IMR-90 (cell line): ENCODE measurements at regions not wholly inside any gene's neighbourhood (a gene's known extent, or its start where the extent isn't known, plus 50 kb on each side); places are given as distances from the start of the nearest gene placed in this dataset.

Source experiments
- ATAC-seq: fragments of 200-7000 bp; cut with Tn5 transposase; 2 replicates; pipeline ENCODE4 v1.9.1; 2020; ENCODE audit warnings: low read depth, mild to moderate bottlenecking, moderate library complexity
- BruUV-seq: library from RNA; stranded (reverse); fragments of 400-500 nt; replicated peaks from 2 replicates; lab custom pipeline; 2021; lab: Mats Ljungman, UMichigan
- CTCF ChIA-PET: fragments of 300-600 bp; formaldehyde crosslinking; extraction: SDS; loops from one replicate; lab custom pipeline; 2021; ENCODE audit warnings: antibody characterized with exemption; lab: Yijun Ruan, JAX
- POLR2A ChIA-PET: fragments of 300-600 bp; sonication (Branson Sonifier 250); formaldehyde crosslinking; loops from one replicate; lab custom pipeline; 2022; ENCODE audit warnings: antibody characterized with exemption; ENCODE audit not compliant: unreplicated experiment; lab: Charles Lee
- DNase-seq: peaks from one replicate; pipeline ENCODE4 v3.0.0; 2013
- H2AFZ ChIP-seq: replicated peaks from 2 replicates; pipeline ENCODE3; 2013; ENCODE audit warnings: low read length, mild to moderate bottlenecking; ENCODE audit not compliant: poor library complexity
- H2AK5ac ChIP-seq: 2 replicates; pipeline ENCODE4 v1.6.1; 2013; ENCODE audit warnings: low read depth, low read length, inconsistent platforms
- H2AK9ac ChIP-seq: replicated peaks from 2 replicates; pipeline ENCODE3; 2013; ENCODE audit warnings: mild to moderate bottlenecking, low read depth, low read length, moderate library complexity; ENCODE audit not compliant: poor library complexity
- H2BK120ac ChIP-seq: 2 replicates; pipeline ENCODE4 v1.6.1; 2013; ENCODE audit warnings: low read depth, low read length, inconsistent platforms
- H2BK15ac ChIP-seq: 3 replicates; pipeline ENCODE4 v1.6.1; 2013; ENCODE audit warnings: low read depth, low read length, inconsistent platforms
- H2BK20ac ChIP-seq: 2 replicates; pipeline ENCODE4 v1.6.1; 2013; ENCODE audit warnings: low read depth, mild to moderate bottlenecking, inconsistent platforms, low read length, moderate library complexity
- H2BK5ac ChIP-seq: 2 replicates; pipeline ENCODE4 v1.6.1; 2013; ENCODE audit warnings: mild to moderate bottlenecking, low read depth, low read length, inconsistent platforms; ENCODE audit not compliant: poor library complexity, severe bottlenecking
- H3K14ac ChIP-seq: replicated peaks from 2 replicates; pipeline ENCODE4 v1.6.1; 2013; ENCODE audit warnings: low read depth, low read length, inconsistent platforms
- H3K18ac ChIP-seq: 2 replicates; pipeline ENCODE4 v1.6.1; 2013; ENCODE audit warnings: low read depth, low read length, control low read depth
- H3K23ac ChIP-seq: 2 replicates; pipeline ENCODE4 v1.6.1; 2013; ENCODE audit warnings: low read depth, low read length, inconsistent platforms
- H3K27ac ChIP-seq: 2 replicates; pipeline ENCODE4 v1.5.1; 2013; ENCODE audit warnings: mild to moderate bottlenecking, control low read depth, low read length; ENCODE audit not compliant: insufficient read depth
- H3K27me3 ChIP-seq: 2 replicates; pipeline ENCODE4 v1.6.1; 2013; ENCODE audit warnings: low read length; ENCODE audit not compliant: control insufficient read depth, insufficient read depth
- H3K36me3 ChIP-seq: 2 replicates; pipeline ENCODE4 v1.6.1; 2013; ENCODE audit warnings: low read length, mixed read lengths; ENCODE audit not compliant: control insufficient read depth, insufficient read depth
- H3K4ac ChIP-seq: 2 replicates; pipeline ENCODE4 v1.6.1; 2013; ENCODE audit warnings: low read depth, low read length, inconsistent platforms
- H3K4me1 ChIP-seq: 2 replicates; pipeline ENCODE4 v1.6.1; 2013; ENCODE audit warnings: low read length, mixed read lengths; ENCODE audit not compliant: control insufficient read depth, insufficient read depth
- H3K4me2 ChIP-seq: 2 replicates; pipeline ENCODE4 v1.6.1; 2013; ENCODE audit warnings: low read depth, mild to moderate bottlenecking, control low read depth, low read length, moderate library complexity
- H3K4me3 ChIP-seq: 2 replicates; pipeline ENCODE4 v1.5.1; 2013; ENCODE audit warnings: low read depth, mild to moderate bottlenecking, control low read depth, low read length, moderate library complexity; ENCODE audit not compliant: insufficient read depth
- H3K56ac ChIP-seq: 2 replicates; pipeline ENCODE4 v1.6.1; 2013; ENCODE audit warnings: low read length, inconsistent platforms; ENCODE audit not compliant: insufficient read depth; ENCODE audit errors: extremely low read depth
- H3K79me1 ChIP-seq, 2 experiments: 2 replicates each; pipeline ENCODE4 v1.6.1; 2013; ENCODE audit warnings: low read length in 2 of 2, inconsistent platforms in 1 of 2, low read depth in 1 of 2
- H3K9ac ChIP-seq: 2 replicates; pipeline ENCODE4 v1.6.1; 2013; ENCODE audit warnings: low read depth, low read length, control low read depth
- H3K9me1 ChIP-seq: 2 replicates; pipeline ENCODE4 v1.6.1; 2013; ENCODE audit warnings: low read length, inconsistent platforms; ENCODE audit not compliant: insufficient read depth
- H3K9me3 ChIP-seq: 2 replicates; pipeline ENCODE4 v1.6.1; 2013; ENCODE audit warnings: low read length; ENCODE audit not compliant: control insufficient read depth, insufficient read depth
- H4K20me1 ChIP-seq: 2 replicates; pipeline ENCODE4 v1.6.1; 2013; ENCODE audit warnings: low read length, inconsistent platforms; ENCODE audit not compliant: insufficient read depth
- H4K5ac ChIP-seq: 2 replicates; pipeline ENCODE4 v1.6.1; 2013; ENCODE audit warnings: mild to moderate bottlenecking, low read depth, low read length, control low read depth
- H4K8ac ChIP-seq, 2 experiments: 2 replicates each; pipeline ENCODE4 v1.6.1; 2013; ENCODE audit warnings: low read depth in 2 of 2, low read length in 2 of 2, control low read depth in 1 of 2, inconsistent platforms in 1 of 2
- H4K91ac ChIP-seq: 2 replicates; pipeline ENCODE4 v1.6.1; 2013; ENCODE audit warnings: low read depth, low read length, inconsistent platforms; ENCODE audit not compliant: insufficient read depth
- BHLHE40 ChIP-seq: fragments of 150-350 bp; IDR thresholded peaks from 2 replicates; pipeline ENCODE4 v1.6.1; 2016; ENCODE audit warnings: mild to moderate bottlenecking, low read depth, low read length
- CEBPB ChIP-seq: IDR thresholded peaks from 2 replicates; pipeline ENCODE4 v1.6.1; 2012; ENCODE audit warnings: low read depth, low read length, improper control_type of control experiment
- CHD1 ChIP-seq: IDR thresholded peaks from 2 replicates; pipeline ENCODE4 v1.6.1; 2012; ENCODE audit warnings: low read depth, low read length, improper control_type of control experiment
- CTCF ChIP-seq: conservative IDR thresholded peaks from 2 replicates; pipeline ENCODE4 v1.5.1; 2012; ENCODE audit warnings: mild to moderate bottlenecking, low read depth, low read length, improper control_type of control experiment
- ELK1 ChIP-seq: fragments of 150-350 bp; IDR thresholded peaks from 2 replicates; pipeline ENCODE4 v1.6.1; 2016; ENCODE audit warnings: low read depth, mild to moderate bottlenecking, low read length, moderate library complexity, borderline replicate concordance
- FOS ChIP-seq: fragments of 150-350 bp; IDR thresholded peaks from 2 replicates; pipeline ENCODE4 v1.6.1; 2016; ENCODE audit warnings: low read depth, low read length
- MAFK ChIP-seq: IDR thresholded peaks from 2 replicates; pipeline ENCODE4 v1.6.1; 2012; ENCODE audit warnings: low read depth, low read length, improper control_type of control experiment
- MAZ ChIP-seq: IDR thresholded peaks from 2 replicates; pipeline ENCODE4 v1.6.1; 2012; ENCODE audit warnings: low read depth, mild to moderate bottlenecking, low read length, improper control_type of control experiment, moderate library complexity, borderline replicate concordance
- MXI1 ChIP-seq: IDR thresholded peaks from 2 replicates; pipeline ENCODE4 v1.6.1; 2012; ENCODE audit warnings: low read depth, mild to moderate bottlenecking, low read length, moderate library complexity, borderline replicate concordance
- NFE2L2 ChIP-seq: fragments of 150-350 bp; IDR thresholded peaks from 2 replicates; pipeline ENCODE4 v1.6.1; 2016; ENCODE audit warnings: low read depth, mild to moderate bottlenecking, low read length
- POLR2A ChIP-seq: IDR thresholded peaks from 2 replicates; pipeline ENCODE4 v1.6.1; 2012; ENCODE audit warnings: mild to moderate bottlenecking, low read depth, low read length
- RAD21 ChIP-seq: IDR thresholded peaks from 2 replicates; pipeline ENCODE4 v1.6.1; 2012; ENCODE audit warnings: low read length, improper control_type of control experiment
- RCOR1 ChIP-seq: IDR thresholded peaks from 2 replicates; pipeline ENCODE4 v1.6.1; 2012; ENCODE audit warnings: mild to moderate bottlenecking, low read length, improper control_type of control experiment; ENCODE audit not compliant: insufficient replicate concordance
- RFX5 ChIP-seq: IDR thresholded peaks from 2 replicates; pipeline ENCODE4 v1.8.0; 2012; ENCODE audit warnings: low read depth, mild to moderate bottlenecking, low read length, moderate library complexity
- SMC3 ChIP-seq: fragments of 150-350 bp; IDR thresholded peaks from 2 replicates; pipeline ENCODE4 v1.6.1; 2016; ENCODE audit warnings: low read depth, mild to moderate bottlenecking, antibody characterized with exemption, low read length, moderate library complexity
- USF2 ChIP-seq: fragments of 150-350 bp; IDR thresholded peaks from 2 replicates; pipeline ENCODE4 v1.6.1; 2017; ENCODE audit warnings: mild to moderate bottlenecking, antibody characterized with exemption, low read length, low read depth
- WGBS, 2 experiments: methylation state at CpG; one replicate each; pipeline versions ENCODE4 v1.1.5 to v1.1.7; 2013; ENCODE audit warnings: missing lambda C conversion rate in 2 of 2; ENCODE audit not compliant: insufficient read length in 1 of 2; ENCODE audit errors: extremely low coverage in 2 of 2; 5-methylcytosine and 5-hydroxymethylcytosine counted together
- dilution Hi-C: fragments of 300-500 bp; cut with HindIII; formaldehyde crosslinking; loops from one replicate; pipeline ENCODE4 v1.14.3; 2018; ENCODE audit warnings: low sequenced_read_pairs; ENCODE audit not compliant: unreplicated experiment
- in situ Hi-C: fragments of 300-500 bp; cut with MboI; formaldehyde crosslinking; loops from 3 replicates; pipeline ENCODE4 v1.14.3; 2019; ENCODE audit warnings: low sequenced_read_pairs, inconsistent platforms, mixed read lengths
- intact Hi-C: fragments of 100-400 bp; cut with micrococcal nuclease; formaldehyde crosslinking; loops from 2 replicates; pipeline ENCODE4 v1.10.0; 2022

- Histone ChIP-seq H4K8ac (no peak overlapping the region), H2BK120ac (no peak overlapping the region), H3K27me3 (no peaks in the 10 kb centered on the region), H2AFZ (no peak overlapping the region), H3K23ac (no peak overlapping the region), H3K56ac (no peak overlapping the region), H4K5ac (no peak overlapping the region), H2BK5ac (no peak overlapping the region), H3K4me3 (no peak overlapping the region), H3K9me3 (no peaks in the 10 kb centered on the region), H4K20me1 (no peaks in the 10 kb centered on the region), H3K9ac (no peak overlapping the region), H3K9me1 (no peaks in the 10 kb centered on the region), H2BK15ac (no peak overlapping the region), H2BK20ac (no peak overlapping the region), H3K18ac (no peak overlapping the region), H2AK9ac (no peak overlapping the region), H4K91ac (no peak overlapping the region), H3K79me1 (no peaks in the 10 kb centered on the region), H3K4me1 (peaks cover 5% of the 10 kb centered on the region), H2AK5ac (no peak overlapping the region), H3K4ac (no peak overlapping the region), H3K4me2 (no peak overlapping the region), H3K36me3 (no peaks in the 10 kb centered on the region), H3K14ac (no peak overlapping the region), H3K27ac (no peak overlapping the region)
- WGBS, 2 experiments, result 89% methylated on average over 1 of the region's 3 CpGs; no CpG with 5 or more reads in 1 of the 2 experiments
- no peak for DNase-seq
- in situ Hi-C loops, result no loop called here
- POLR2A ChIA-PET, result no interaction called here
- intact Hi-C loops, result no loop called here
- CTCF ChIA-PET, result no interaction called here
- no peak for TF ChIP-seq NFE2L2
- TF ChIP-seq SMC3, result no peak
- TF ChIP-seq MXI1, result no peak
- TF ChIP-seq CHD1, result no peak
- TF ChIP-seq RCOR1, result no peak
- TF ChIP-seq RFX5, result no peak
- no peak for TF ChIP-seq CTCF
- TF ChIP-seq POLR2A, result no peak
- no peak for TF ChIP-seq BHLHE40
- TF ChIP-seq FOS, result no peak
- no peak for TF ChIP-seq ELK1
- no peak for TF ChIP-seq MAZ
- no peak for TF ChIP-seq USF2
- TF ChIP-seq MAFK, result no peak
- no peak for TF ChIP-seq CEBPB
- no peak for TF ChIP-seq RAD21
- BruUV-seq, result no TSS peak
- dilution Hi-C loops, result no loop called here
- ATAC-seq, result no peak
These were observed 85.8 kb upstream of the TSC22D1 start for GRCh38 chr13:44661936-44662335.
